Prostate gland (tissue), 2 donors: ENCODE measurements at regions not wholly inside any gene's neighbourhood (a gene's known extent, or its start where the extent isn't known, plus 50 kb on each side); places are given as distances from the start of the nearest gene placed in this dataset.

Source experiments
- CTCF ChIP-seq, 4 experiments: fragments of 200-600 bp in 2 of 4; fragments of 450-650 bp in 2 of 4; sonication (generic) in 2 of 4; IDR thresholded peaks; 1 replicate in 3 of 4; 2 replicates in 1 of 4; pipeline ENCODE4 v1.5.1; 2016 to 2019; ENCODE audit warnings: antibody characterized with exemption in 4 of 4, mild to moderate bottlenecking in 2 of 4, moderate library complexity in 2 of 4
- POLR2A ChIP-seq: fragments of 450-650 bp; IDR thresholded peaks from one replicate; pipeline ENCODE4 v1.6.1; 2016; ENCODE audit warnings: antibody characterized with exemption, mild to moderate bottlenecking

GRCh38 chr3:76638006-76638405 lies 401.9 kb upstream of the ROBO2 start:
- TF ChIP-seq CTCF (IDR thresholded peaks at IDR 0.05), result no peak
- TF ChIP-seq POLR2A, result no peak
